ENCODE measurements at regions not wholly inside any gene's neighbourhood (a gene's known extent, or its start where the extent isn't known, plus 50 kb on each side); places are given as distances from the start of the nearest gene placed in this dataset.

GRCh38 chr2:222024932-222025880, 273.6 kb downstream of the PAX3 start:
- FAIRE-seq (peak; percentile 58), DNase-seq (ENCODE audit: extremely low read depth in 1 of 4, low spot score in 3 of 4) (peak in 3 of 4 experiments; percentile 7 to 30 (median 10)), ATAC-seq (peak; percentile 58; the same call in 1 of the 3 replicates)
- POLR2A ChIA-PET: no interaction called here
- Histone ChIP-seq H3K36me3 (ENCODE audit: control insufficient read depth, insufficient read depth, low read length) (no peaks in the 10 kb centered on the region), H3K9ac (ENCODE audit: insufficient read depth in 1 of 2, low read depth in 2 of 2, low read length in 2 of 2) (no peak overlapping the region), H2AFZ (ENCODE audit: low read depth, low read length) (no peak overlapping the region), H3K9me3 (replicated peaks; ENCODE audit: control insufficient read depth, insufficient read depth, low read depth, low read length) (no peaks in the 10 kb centered on the region), H3K27ac (ENCODE audit: extremely low read depth, low read depth, low read length) (no peak overlapping the region), H3K4me1 (replicated peaks in 1 of 2; ENCODE audit: control insufficient read depth in 2 of 2, insufficient read depth in 2 of 2, low read length in 2 of 2) (no peaks in the 10 kb centered on the region), H3K4me3 (no peak overlapping the region), H3K4me2 (ENCODE audit: insufficient read depth, low read length) (no peak overlapping the region), H4K20me1 (replicated peaks; ENCODE audit: control insufficient read depth, insufficient read depth, low read length) (no peaks in the 10 kb centered on the region), H3K79me2 (ENCODE audit: control insufficient read depth, insufficient read depth, low read length) (no peaks in the 10 kb centered on the region), H3K27me3 (ENCODE audit: control insufficient read depth in 2 of 2, insufficient read depth in 2 of 2, low read length in 2 of 2) (no peaks in the 10 kb centered on the region), H3K9me1 (ENCODE audit: control insufficient read depth, insufficient read depth, low read length) (no peaks in the 10 kb centered on the region)
- TF ChIP-seq MLLT1 (IDR thresholded peaks at IDR 0.05): no peak
- no peak for TF ChIP-seq MAFG (tag; conservative IDR thresholded peaks at IDR 0.05)
- no peak for TF ChIP-seq SUPT5H (IDR thresholded peaks at IDR 0.05)
- TF ChIP-seq CTCF (IDR thresholded peaks at IDR 0.05 in 2 of 3, conservative IDR thresholded peaks at IDR 0.05 in 1 of 3; ENCODE audit: insufficient read depth in 2 of 3, low read depth in 1 of 3, low read length in 3 of 3): peak; percentile 12 to 45 (median 27); a peak in 3 of 6 replicates
- no peak for TF ChIP-seq KDM2B (CRISPR knock-in tag; IDR thresholded peaks at IDR 0.05)
- no peak for TF ChIP-seq RAD51 (IDR thresholded peaks at IDR 0.05; ENCODE audit: borderline replicate concordance, low read depth)
- TF ChIP-seq ZKSCAN3 (CRISPR knock-in tag; IDR thresholded peaks at IDR 0.05): no peak
- no peak for TF ChIP-seq TCF7 (IDR thresholded peaks at IDR 0.05; ENCODE audit: borderline replicate concordance)
- peak; percentile 18 to 44; a peak in 2 of 4 replicates for TF ChIP-seq RAD21 (CRISPR knock-in tag; conservative IDR thresholded peaks at IDR 0.05 in 1 of 2, IDR thresholded peaks at IDR 0.05 in 1 of 2)
- TF ChIP-seq CTCFL (IDR thresholded peaks at IDR 0.05; ENCODE audit: borderline replicate concordance, insufficient read depth, low read depth, low read length, poor library complexity, severe bottlenecking): peak; percentile 16
- BruUV-seq (replicated peaks): no TSS peak
- in situ Hi-C loops (cut with MboI): no loop called here
- CTCF ChIA-PET (ENCODE audit: low intra/inter-chr PET ratio): interaction anchor here (0.6 to 0.7 kb wide), 2 partner anchors 914 to 1735 kb away, joined by 3 to 4 read pairs; no protein-coding TSS in a partner anchor
- 2% methylated on average over 6 of the region's 8 CpGs for WGBS (ENCODE audit: insufficient coverage, low coverage, missing lambda C conversion rate)
- intact Hi-C loops (cut with micrococcal nuclease): no loop called here

Measured in K562 (cell line).